Islet precursor cell (in vitro differentiated cells): ENCODE measurements at regions not wholly inside any gene's neighbourhood (a gene's known extent, or its start where the extent isn't known, plus 50 kb on each side); places are given as distances from the start of the nearest gene placed in this dataset.
A peak's percentile ranks its signal among the peaks of the same experiment; 100 is the strongest.
"Not testable (repeated sequence)": the region's sequence is repeated elsewhere in the genome, so short reads cannot be mapped to it uniquely, and the experiment has no call there.

Experiments used
- DNase-seq: peaks from one replicate; pipeline ENCODE4 v3.0.0-alpha.2; 2018

DNA sequence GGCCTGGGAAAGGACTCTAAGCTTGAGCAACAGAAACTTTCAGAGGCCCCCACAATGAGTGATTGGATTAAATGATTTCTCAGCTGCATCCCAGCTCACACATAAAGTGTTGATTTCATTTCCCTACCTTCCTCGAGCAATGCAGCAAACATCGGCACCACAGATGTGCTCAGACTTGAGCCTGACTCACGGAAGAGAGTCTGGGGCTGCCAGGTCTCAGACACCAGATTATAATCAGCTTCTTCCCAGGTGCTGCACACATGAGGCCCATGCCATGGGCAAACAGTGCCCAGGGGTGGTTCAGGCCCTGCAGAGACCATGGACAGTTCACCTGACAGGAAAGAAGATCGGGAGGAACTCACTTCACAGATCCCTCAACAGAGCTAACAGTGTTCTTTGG, 226.6 kb upstream of the TENM4 start:
- no peak for DNase-seq

DNA sequence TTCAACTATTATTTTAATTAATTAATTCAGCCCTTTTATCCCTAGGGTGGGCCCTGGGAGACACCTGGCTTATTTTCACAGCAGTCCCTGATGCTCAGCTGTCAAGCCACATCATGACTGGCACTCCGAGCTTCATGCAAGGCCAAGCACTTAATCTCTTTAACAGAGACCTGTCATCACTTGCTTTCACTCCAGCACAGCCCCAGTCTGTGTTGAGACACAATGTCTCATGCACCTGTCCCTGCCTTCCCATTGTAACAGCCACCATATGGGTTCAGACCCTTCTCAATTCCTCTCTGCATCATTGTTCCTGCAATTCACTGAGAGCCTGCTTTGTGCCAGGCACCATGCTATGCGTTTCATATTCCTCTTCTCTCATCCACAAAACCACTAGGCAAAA, 222.2 kb upstream of the TENM4 start:
- no peak for DNase-seq

DNA sequence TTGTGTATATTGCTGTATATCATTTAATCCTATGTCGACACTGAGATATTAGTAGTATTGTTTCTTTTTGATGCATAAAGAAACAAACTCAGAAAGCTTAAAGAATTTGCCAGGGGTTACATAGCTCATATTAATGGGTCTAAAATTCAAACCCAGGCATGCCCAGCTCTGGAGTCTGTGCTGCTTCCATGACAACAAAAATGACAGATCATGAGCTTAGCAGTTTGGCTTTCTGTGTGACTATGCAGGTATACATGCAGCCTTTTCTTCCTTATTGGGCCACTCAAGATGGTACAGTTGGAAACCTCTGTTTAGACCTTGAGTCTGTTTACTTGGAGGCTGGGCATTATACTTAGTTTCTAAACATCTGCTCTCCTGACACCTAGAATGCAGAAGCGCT, 220.5 kb upstream of the TENM4 start:
- no peak for DNase-seq

DNA sequence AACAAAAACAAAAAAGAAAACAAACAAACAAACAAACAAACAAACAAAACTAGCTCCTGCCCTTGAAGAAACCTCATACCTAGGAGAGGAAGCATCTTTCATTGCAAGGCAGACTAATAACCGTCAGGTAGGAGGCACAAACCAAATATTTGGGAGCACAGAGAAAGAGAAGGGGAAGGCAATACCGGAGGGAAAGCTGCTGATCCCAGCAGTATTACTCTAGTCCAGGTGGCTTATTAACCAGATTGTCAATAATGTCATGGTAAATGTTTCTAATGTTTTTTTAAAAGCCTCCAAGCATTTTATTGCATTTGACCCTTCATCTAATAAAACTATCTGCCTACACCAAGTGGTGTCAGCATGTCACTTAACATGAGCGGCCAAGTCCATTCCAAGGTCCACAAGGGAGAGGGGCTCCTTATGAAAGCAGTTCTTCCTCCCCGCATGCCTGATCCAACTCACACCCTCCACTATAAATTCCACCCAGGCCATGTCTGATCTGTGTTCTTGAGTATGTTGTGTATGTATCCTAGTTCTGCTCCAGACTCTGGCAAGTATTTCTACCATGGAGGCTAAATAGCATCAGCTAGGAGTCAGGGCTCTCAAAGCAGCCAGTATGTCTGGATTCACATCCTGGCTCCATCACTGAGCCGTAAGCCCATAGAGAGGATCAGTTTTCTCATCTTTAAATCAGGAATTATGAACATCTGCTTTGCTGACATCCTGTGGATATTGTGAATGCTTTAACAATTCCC, 208.1 kb upstream of the TENM4 start:
- DNase-seq, result no peak

DNA sequence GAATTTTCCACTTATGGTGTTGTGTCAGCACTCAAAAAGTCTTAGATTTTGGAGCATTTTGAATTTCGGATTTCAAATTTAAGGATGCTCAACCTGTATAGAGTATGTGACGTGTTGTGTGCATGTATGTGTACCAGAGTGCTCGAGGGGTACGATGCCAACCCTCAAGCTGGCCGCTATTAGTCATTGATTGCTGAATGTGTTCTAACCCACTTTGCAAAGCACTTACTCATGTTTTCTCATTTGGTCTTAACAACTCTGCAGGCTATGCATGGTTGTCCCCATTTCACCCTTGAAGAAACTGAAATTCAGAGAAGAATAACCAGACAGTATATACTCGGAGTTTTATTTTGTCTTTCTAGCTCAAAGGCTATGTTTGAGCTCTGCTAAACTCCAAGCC, 196.4 kb upstream of the TENM4 start:
- no peak for DNase-seq

DNA sequence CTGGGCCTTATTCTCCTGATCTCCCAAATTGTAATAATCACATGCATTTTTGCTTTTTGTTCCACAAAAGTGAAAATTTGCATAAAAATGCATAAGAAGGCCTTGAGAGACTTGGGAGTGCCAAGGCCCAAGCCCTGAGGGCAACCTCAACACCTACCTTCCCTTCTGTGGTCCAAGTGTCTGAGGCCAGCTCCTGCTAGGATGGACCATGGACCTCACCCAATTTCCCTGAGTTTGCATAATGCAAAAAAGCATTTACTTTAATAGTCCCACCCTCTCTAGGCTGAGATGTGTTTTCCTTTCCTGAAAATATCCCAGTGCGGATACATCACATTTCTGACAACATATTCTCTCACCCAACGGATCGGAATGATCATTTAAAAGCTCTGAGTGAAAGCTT, 194.1 kb upstream of the TENM4 start:
- DNase-seq, result no peak

DNA sequence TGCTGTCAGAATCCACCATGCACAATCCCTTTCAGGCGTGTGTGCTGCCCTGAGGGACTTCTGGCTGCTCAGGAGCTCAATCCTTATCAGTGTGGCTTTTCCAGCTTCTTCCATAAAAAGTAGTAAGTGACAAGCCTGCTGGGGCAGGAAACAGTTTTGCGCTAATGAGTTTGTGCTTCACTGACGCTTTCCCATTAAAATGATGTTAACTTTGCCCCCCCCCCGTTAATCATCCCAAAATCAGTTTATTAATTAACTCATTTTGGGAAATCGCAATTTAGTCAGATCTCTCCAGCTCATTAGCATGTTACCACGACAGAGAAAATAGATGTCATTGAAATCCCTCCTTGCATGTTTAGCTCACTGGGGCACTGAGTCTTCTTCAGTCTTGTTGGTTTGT, 186.5 kb upstream of the TENM4 start:
- DNase-seq, result no peak

DNA sequence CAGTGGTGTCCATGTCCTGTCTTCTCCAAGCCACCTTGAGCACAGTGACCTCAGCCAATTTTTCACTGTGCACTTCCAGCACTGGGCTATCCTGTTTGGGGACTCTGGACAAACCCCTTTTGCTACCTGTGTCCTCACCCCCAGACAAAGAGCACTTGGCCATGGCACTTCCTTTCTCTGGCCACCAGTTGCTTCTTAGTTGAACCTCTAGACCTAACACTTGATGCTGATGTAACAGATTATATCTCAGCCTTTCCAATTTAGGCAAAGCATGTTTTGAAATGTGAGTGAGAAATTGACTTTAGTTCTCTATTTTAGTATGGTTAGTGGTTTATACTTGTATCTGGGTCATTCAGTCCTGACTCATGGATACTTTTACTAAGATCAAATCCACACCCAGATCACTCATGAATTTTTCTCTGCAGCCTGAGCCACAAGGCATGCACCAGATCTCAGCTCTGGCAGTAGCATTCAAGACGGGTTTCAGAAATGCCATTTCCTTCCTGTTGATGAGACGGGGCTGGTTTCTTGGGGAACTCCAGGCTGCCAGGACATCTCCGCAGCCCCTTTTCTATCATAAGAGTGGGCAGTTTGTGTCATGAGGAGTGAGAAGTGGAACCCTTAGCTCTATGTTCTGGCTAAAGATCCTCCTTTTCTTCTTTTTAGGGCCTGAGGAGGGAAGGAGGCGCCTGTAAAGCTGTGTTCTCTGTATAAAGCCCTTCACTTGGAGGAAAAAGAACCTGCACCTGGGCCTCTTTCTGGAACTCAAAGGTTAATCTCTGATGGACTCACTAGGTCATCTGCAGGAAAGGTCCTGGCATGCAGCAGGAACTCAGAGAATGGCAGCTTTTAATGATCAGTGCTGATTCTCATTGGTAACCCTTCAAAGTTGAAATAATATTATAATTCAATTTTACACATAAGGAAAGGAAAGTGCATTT, 185.6 kb upstream of the TENM4 start:
- DNase-seq, result no peak

DNA sequence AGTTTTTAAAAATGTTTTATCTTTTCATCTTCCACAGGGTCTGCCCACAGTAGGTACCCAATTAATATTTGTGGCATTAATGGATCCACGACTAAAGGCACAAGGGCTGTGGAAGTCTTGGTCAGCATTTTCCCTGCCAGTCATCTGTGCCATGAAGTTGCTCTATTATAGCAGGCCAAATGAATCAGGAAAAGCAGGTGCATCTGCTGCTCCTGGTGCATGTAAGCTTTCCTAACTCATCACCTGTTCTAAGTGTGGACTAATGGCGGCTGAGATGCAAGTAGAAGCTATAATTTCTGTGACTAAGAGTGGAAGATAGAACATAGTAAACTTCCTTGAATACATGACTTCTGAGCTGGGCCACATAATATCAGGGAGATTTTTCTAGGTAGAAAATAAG, 182.5 kb upstream of the TENM4 start:
- DNase-seq, result no peak

DNA sequence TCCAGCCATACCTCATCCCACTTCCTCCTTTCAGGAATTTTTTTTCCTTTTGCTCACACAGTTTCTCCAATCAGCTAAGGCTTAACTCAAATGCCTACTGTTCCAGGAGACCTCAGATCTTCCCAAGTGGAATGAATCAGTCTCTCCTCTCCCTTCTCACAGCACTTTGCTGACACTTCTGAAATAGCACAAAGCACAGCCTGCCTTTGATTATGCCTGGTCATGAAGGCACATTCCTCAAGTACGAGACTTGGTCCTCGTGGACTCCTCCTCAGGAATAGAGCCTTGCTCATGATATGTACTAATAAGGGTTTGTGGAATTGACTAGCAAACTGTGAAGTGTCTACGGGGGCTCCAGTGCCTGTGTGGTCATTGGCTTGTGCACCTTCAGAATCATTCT, 176.7 kb upstream of the TENM4 start:
- peak; percentile 85 for DNase-seq

DNA sequence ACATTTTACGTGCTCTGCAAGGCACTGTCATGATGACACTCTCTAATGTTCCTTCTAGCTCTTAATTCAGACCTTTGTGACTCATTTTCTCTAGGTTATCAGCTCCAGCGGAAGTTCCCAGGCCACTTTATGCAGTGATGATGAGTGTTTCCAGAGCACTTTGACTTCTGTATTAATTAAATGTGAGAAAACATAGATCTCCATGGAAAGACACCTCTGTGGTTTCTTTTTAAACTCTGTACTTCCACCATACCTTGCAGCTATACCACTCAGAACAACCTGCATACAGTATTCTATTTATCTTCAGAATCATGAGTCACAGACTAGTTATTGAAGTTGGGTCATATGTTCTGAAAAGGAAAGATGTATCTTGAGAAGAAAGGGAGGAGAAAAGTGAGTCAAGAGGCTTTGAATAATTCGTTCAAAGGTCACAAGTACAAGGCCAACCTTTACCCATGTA, 175.6 kb upstream of the TENM4 start:
- DNase-seq, result no peak

DNA sequence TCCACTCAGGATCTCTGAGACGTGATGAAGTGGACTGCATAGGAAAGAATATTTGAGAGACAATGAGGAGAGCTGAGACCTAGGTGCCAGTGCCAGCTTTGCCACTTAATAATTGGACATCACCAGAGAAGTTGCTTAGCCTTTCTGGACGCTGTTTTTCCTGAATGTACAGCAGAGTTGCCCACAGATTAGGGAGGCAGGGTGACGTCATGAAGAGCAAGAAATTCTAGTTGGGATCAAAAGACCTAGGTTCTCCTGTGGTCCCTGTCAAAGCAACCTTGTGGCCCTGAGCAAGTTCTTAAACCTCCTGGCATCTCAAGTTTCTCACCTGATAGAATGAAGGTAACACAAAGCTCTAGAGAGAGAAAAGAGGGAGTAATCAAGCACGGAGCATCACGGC, 174.6 kb upstream of the TENM4 start:
- DNase-seq, result no peak

DNA sequence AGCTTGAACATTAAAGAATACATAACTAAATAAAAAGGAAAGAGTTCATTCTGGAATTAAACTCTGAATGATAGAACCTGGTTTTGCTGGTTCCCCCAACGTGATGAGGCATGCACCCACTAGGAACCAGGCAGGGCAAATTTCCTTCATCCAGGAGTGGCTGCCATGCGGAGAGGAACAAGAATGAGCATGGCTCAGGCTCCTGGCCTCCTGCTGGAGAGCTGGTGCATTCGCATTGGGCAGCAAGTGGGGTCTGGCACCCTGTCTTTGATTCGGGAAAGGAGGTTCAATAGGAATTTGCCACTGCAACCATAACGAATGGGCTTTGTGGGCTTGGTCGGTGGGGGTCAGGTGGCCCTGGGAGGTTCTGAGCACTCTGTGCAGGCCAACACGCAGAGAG, 169.8 kb upstream of the TENM4 start:
- no peak for DNase-seq

DNA sequence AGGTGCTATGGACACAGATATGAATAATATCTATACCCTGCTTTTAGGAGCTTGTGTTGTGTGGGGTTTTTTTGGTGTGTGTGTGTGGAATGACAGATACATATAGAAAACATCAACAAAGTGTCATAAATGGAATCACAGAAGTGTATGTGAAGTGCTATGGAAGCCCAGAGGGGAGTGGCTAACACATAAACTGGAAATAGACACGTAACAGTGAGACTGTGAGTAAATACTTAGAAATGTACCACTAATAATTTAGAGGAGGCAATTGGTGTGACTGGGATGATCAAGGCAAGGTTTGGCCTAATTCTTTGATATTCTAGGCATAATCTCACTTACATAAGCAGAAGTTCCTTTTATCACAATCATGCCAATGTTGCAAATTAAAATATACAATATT, 169.3 kb upstream of the TENM4 start:
- DNase-seq, result no peak

DNA sequence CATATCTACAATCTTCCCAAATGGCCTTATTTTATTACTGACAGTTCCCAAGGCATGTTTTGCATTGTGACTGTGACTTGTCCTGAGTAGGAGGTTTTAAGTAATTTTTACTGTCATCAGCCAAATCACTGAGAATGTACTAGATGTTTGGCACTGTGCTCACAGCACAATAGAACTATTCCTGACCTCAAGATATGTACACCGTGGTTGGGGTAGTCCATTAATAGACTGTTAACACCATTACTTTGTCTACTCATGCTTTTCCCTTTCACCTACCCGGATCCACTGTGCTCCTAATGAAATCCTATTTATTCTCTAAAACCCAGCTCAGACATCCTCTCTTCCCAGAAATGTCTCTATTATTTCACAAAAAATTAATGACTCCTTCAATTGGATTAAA, 168.7 kb upstream of the TENM4 start:
- DNase-seq, result no peak

DNA sequence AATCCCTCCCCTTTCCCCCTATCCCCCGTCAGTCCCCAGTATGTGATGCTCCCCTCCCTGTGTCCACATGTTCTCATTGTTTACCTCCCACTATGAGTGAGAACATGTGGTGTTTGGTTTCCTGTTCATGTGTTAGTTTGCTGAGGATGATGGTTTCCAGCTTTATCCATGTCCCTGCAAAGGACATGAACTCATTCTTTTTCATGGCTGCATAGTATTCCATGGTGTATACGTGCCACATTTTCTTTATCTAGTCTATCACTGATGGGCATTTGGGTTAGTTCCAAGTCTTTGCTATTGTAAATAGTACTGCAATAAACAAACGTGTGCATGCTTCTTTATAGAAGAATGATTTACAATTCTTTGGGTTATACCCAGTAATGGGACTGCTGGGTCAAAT, 165.6 kb upstream of the TENM4 start:
- not testable (repeated sequence) for DNase-seq

DNA sequence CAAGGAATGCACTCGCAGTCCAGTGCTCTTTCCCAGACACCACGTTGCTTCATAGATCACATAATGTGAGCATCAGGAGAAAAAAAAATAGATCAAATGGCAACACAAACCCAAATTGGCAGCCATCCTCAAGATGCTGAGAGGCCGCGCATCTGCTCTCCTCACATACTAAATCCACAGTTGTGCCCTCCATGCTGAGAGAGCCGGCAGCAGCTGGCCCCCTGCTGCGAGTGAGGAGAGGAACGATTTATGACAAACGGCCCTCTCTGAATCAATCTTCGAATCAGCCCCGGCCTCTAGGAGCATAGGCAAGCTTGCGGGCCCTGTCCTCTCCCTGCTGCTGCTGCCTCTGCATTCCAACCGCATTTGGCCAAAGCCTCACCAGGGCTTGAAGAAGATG, 159.9 kb upstream of the TENM4 start:
- no peak for DNase-seq

DNA sequence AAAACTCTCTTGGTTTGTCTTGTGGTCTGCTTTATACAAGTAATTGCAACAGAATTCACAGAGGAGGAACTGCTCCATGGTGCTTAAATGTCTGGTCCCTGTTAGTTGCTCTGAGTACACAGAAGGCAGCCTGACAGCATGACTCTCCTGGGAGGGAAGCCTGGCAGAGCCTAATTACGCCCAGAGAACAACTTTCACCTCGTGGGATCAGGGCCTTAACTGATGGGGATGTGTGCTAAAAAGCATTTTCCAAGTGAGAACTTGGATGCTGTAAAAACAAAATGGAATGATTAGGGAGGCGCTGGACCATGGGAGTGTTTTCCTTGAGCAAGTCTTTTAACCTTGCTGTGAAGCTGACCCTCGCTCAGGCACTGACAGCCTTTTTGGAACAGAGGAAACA, 154.0 kb upstream of the TENM4 start:
- DNase-seq, result no peak

DNA sequence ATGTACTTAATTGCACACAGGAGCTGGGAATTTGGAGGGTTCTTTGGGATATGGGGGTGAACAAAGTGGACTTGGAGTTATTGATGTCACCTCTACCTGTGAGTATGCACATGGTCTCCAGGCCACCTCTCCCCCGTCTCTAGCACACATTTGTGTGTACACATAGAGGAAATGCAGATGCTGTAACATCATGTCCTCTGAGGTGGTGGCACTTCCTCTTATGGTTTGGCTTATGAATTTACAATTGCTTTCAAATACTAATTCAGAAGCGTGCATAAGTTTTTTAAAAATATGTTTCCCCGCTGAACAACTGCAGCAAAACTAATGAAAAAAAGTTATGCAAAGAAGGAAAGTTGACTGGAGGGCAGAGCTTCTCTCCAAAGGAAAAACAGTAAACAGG, 152.0 kb upstream of the TENM4 start:
- no peak for DNase-seq

DNA sequence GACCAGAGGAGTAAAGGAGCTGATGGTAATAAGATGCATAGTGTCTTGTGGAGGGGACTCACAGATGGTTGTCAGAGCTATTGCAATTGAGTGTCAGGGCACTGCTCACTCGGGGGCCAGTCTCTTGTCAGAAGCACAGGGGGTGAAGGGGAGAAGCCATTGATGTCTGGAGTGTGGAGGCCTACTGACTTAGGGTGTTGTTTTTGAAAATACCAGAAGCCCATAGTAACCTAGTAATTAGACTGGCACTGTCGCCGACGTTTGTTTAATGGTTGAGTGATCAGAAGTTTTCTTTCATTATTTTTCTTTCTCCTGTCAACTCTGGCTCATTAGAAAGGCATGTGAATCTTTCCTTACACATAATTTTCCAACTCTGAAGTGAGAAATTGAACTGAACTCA, 151.6 kb upstream of the TENM4 start:
- DNase-seq, result no peak

DNA sequence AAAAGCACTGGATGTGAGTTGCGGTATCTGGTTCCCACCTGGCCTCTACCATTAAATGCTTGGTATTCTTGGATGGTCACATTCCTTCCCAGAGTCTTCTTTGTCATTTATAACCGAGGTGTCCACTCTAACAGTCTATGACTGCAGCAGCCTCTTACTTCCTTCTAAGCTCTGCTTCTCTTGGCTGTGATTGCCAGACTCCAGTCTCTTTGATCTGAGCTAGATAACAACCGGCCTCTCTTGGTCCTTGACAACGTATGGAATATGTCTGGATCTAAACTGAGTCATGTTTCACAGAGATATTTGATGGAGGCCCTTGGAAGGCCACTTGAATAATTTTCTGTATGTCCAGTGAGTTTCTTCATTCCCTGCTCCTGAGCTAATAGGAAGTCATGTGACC, 141.6 kb upstream of the TENM4 start:
- DNase-seq, result peak; percentile 64

DNA sequence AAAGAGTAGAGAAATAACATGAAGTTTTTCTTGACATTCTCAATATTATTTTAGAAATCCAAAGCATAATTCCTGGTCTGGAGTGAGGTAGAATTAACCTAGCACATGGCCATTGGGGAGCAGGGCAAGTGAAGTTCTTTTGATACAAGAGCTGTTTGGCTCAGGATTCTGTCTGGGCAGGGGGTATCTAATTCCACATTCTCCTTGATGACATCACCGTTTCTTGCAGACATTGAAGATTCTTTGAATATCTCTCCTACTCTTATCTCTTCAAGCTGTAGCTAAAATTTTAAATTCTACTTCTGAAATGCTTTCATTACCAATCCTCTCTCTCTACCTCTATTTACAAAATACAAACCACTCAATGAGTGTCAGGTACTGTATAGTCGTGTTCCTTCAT, 138.2 kb upstream of the TENM4 start:
- DNase-seq, result no peak

DNA sequence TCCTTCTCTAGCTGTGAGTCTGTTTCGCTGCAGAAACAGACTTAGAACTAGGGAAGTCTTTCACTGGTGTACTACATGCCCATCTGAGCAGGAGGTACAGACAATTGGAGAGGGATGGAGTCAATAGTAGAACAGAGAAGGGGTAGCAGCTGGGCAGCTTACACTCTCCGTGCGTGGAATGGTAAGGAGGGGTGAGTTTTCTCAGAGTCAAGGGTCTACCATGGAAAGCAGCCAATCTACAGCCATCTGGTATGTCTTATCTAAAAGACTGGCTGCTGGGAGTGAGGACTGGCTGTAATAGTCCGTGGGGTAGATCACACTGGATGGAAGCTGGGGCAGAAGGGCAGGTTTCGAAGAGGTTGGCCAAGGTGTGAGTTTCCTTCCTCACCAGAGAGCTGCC, 137.3 kb upstream of the TENM4 start:
- no peak for DNase-seq

DNA sequence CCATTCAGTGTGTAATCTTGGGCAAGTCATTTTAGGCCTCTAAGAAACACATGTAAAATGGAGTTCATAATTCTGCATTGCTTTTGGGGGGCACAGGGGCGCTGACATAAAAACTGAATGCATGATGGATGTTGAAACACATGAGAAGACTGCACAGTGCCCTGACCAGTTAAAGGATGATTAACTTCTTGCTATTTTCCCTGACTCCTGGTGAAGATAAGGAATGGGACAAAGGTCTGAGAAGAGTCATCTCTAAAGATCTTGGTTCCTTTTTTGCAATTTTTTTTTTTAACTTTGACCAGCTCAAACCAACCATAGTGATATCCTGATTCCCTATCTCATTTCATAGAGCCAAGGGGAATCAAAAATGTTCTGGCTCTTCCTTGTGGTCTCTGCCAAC, 134.9 kb upstream of the TENM4 start:
- no peak for DNase-seq
